H1 (cell line): ENCODE measurements at regions not wholly inside any gene's neighbourhood (a gene's known extent, or its start where the extent isn't known, plus 50 kb on each side); places are given as distances from the start of the nearest gene placed in this dataset.

Experiments used
- CTCF ChIA-PET: fragments of 300-600 bp; sonication (Branson Sonifier 250); formaldehyde crosslinking; loops from one replicate; lab custom pipeline; 2021; ENCODE audit not compliant: partially characterized antibody; lab: Charles Lee
- POLR2A ChIA-PET: fragments of 300-600 bp; sonication (Branson Sonifier 250); formaldehyde crosslinking; loops from one replicate; lab custom pipeline; 2021; ENCODE audit warnings: inconsistent platforms; ENCODE audit not compliant: partially characterized antibody; lab: Charles Lee
- DNase-seq, 2 experiments: peaks; one replicate each; pipeline versions ENCODE4 v3.0.0 to v3.0.0-alpha.2; 2010 to 2022; ENCODE audit warnings: low spot score in 2 of 2, low read depth in 1 of 2, mixed read lengths in 1 of 2
- FAIRE-seq: peaks from 2 replicates; lab custom pipeline; 2011; peaks lifted over from hg19 to GRCh38; lab: Jason Lieb, UNC
- H2AFZ ChIP-seq: 2 replicates; pipeline ENCODE4 v1.8.1; 2012; ENCODE audit warnings: low read length, inconsistent platforms
- H2AK5ac ChIP-seq: 2 replicates; pipeline ENCODE4 v1.6.1; 2013; ENCODE audit warnings: low read depth, low read length
- H2BK120ac ChIP-seq: replicated peaks from 2 replicates; pipeline ENCODE3; 2013; ENCODE audit warnings: low read depth, low read length, inconsistent platforms
- H2BK12ac ChIP-seq: 2 replicates; pipeline ENCODE4 v1.6.1; 2013; ENCODE audit warnings: low read depth, low read length
- H2BK15ac ChIP-seq: 2 replicates; pipeline ENCODE4 v1.6.1; 2013; ENCODE audit warnings: low read length
- H2BK20ac ChIP-seq: 2 replicates; pipeline ENCODE4 v1.6.1; 2013; ENCODE audit warnings: low read length
- H2BK5ac ChIP-seq: 2 replicates; pipeline ENCODE4 v1.6.1; 2013; ENCODE audit warnings: low read depth, low read length
- H3K14ac ChIP-seq: 2 replicates; pipeline ENCODE4 v1.6.1; 2013; ENCODE audit warnings: inconsistent platforms; ENCODE audit not compliant: insufficient read length
- H3K18ac ChIP-seq: 2 replicates; pipeline ENCODE4 v1.6.1; 2013; ENCODE audit warnings: low read length; ENCODE audit errors: extremely low read depth
- H3K23ac ChIP-seq: 2 replicates; pipeline ENCODE4 v1.6.1; 2013; ENCODE audit warnings: inconsistent platforms; ENCODE audit not compliant: insufficient read length
- H3K23me2 ChIP-seq: 2 replicates; pipeline ENCODE4 v1.6.1; 2013; ENCODE audit warnings: low read depth, low read length
- H3K27ac ChIP-seq: 2 replicates; pipeline ENCODE4 v1.6.1; 2011; ENCODE audit warnings: low read depth, low read length, inconsistent platforms
- H3K27me3 ChIP-seq, 4 experiments: replicated peaks in 1 of 4; 1 replicate in 1 of 4; 2 replicates in 3 of 4; pipeline versions ENCODE4 v1.6.1 to v1.8.1; 2011 to 2013; ENCODE audit warnings: low read length in 3 of 4, mild to moderate bottlenecking in 3 of 4, inconsistent platforms in 2 of 4, mixed read lengths in 2 of 4, moderate library complexity in 1 of 4; ENCODE audit not compliant: control insufficient read depth in 3 of 4, insufficient read depth in 3 of 4; ENCODE audit errors: extremely low read depth in 1 of 4
- H3K36me3 ChIP-seq, 4 experiments: 2 replicates each; pipeline versions ENCODE4 v1.6.1 to v1.8.1; 2011 to 2013; ENCODE audit warnings: mild to moderate bottlenecking in 4 of 4, low read length in 3 of 4, moderate library complexity in 2 of 4, control low read depth in 1 of 4, inconsistent platforms in 1 of 4; ENCODE audit not compliant: insufficient read depth in 4 of 4, control insufficient read depth in 2 of 4
- H3K4ac ChIP-seq: replicated peaks from 2 replicates; pipeline ENCODE3; 2013; ENCODE audit warnings: low read length, low read depth, mixed read lengths, inconsistent platforms; ENCODE audit not compliant: insufficient read length
- H3K4me1 ChIP-seq, 4 experiments: replicated peaks in 1 of 4; 1 replicate in 1 of 4; 2 replicates in 3 of 4; pipeline versions ENCODE4 v1.6.1 to v1.8.1; 2011 to 2013; ENCODE audit warnings: low read length in 3 of 4, inconsistent platforms in 2 of 4, mixed read lengths in 1 of 4; ENCODE audit not compliant: insufficient read depth in 4 of 4, control insufficient read depth in 3 of 4
- H3K4me2 ChIP-seq, 2 experiments: 2 replicates each; pipeline versions ENCODE4 v1.6.1 to v1.8.1; 2011 to 2013; ENCODE audit warnings: low read depth in 2 of 2, low read length in 2 of 2, control low read depth in 1 of 2, inconsistent platforms in 1 of 2, mild to moderate bottlenecking in 1 of 2; ENCODE audit not compliant: insufficient read depth in 1 of 2
- H3K4me3 ChIP-seq, 4 experiments: fragments of 200-600, 300-600 bp in 1 of 4; sonication (generic), shearing (Covaris generic), sonication (Bioruptor Twin) in 1 of 4; 2 replicates each; pipeline versions ENCODE4 v1.5.1 to v1.8.1; 2011 to 2016; ENCODE audit warnings: low read length in 4 of 4, low read depth in 3 of 4, control low read depth in 2 of 4, inconsistent platforms in 2 of 4, mild to moderate bottlenecking in 2 of 4, mixed read lengths in 1 of 4, moderate library complexity in 1 of 4; ENCODE audit not compliant: insufficient read depth in 2 of 4; ENCODE audit errors: extremely low read depth in 1 of 4
- H3K56ac ChIP-seq: replicated peaks from 2 replicates; pipeline ENCODE3; 2013; ENCODE audit warnings: low read depth, mild to moderate bottlenecking, mixed read lengths, low read length, inconsistent platforms; ENCODE audit not compliant: insufficient read length
- H3K79me1 ChIP-seq: 2 replicates; pipeline ENCODE4 v1.6.1; 2013; ENCODE audit warnings: low read depth, low read length, control low read depth
- H3K79me2 ChIP-seq, 2 experiments: 2 replicates each; pipeline versions ENCODE4 v1.6.1 to v1.8.1; 2012 to 2013; ENCODE audit warnings: low read length in 2 of 2, mild to moderate bottlenecking in 2 of 2, inconsistent platforms in 1 of 2; ENCODE audit not compliant: insufficient read depth in 2 of 2, control insufficient read depth in 1 of 2
- H3K9ac ChIP-seq, 4 experiments: replicated peaks in 1 of 4; 1 replicate in 1 of 4; 2 replicates in 3 of 4; pipeline versions ENCODE4 v1.6.1 to v1.8.1; 2011 to 2013; ENCODE audit warnings: low read depth in 3 of 4, low read length in 3 of 4, control low read depth in 2 of 4, mild to moderate bottlenecking in 2 of 4, moderate library complexity in 2 of 4, inconsistent platforms in 1 of 4; ENCODE audit errors: extremely low read depth in 1 of 4
- H3K9me3 ChIP-seq, 2 experiments: 2 replicates each; pipeline versions ENCODE4 v1.6.1 to v1.8.1; 2012 to 2013; ENCODE audit warnings: mild to moderate bottlenecking in 2 of 2, moderate library complexity in 2 of 2, control low read depth in 1 of 2, inconsistent platforms in 1 of 2, low read depth in 1 of 2, low read length in 1 of 2, mixed read lengths in 1 of 2; ENCODE audit not compliant: insufficient read depth in 2 of 2
- H4K20me1 ChIP-seq, 2 experiments: replicated peaks in 1 of 2; 2 replicates each; pipeline versions ENCODE3 to v1.8.1; 2011 to 2013; ENCODE audit warnings: inconsistent platforms in 2 of 2, low read length in 2 of 2, mild to moderate bottlenecking in 1 of 2; ENCODE audit not compliant: insufficient read depth in 2 of 2, control insufficient read depth in 1 of 2
- H4K5ac ChIP-seq: 2 replicates; pipeline ENCODE4 v1.6.1; 2013; ENCODE audit warnings: low read length, low read depth, mixed read lengths, inconsistent platforms; ENCODE audit not compliant: insufficient read length
- H4K8ac ChIP-seq: 2 replicates; pipeline ENCODE4 v1.8.0; 2013; ENCODE audit warnings: mild to moderate bottlenecking, moderate library complexity, low read length, inconsistent platforms; ENCODE audit not compliant: insufficient read depth; ENCODE audit errors: extremely low read depth
- H4K91ac ChIP-seq: replicated peaks from 2 replicates; pipeline ENCODE3; 2013; ENCODE audit warnings: low read length, mixed read lengths, inconsistent platforms; ENCODE audit not compliant: insufficient read length
- ATF3 ChIP-seq: IDR thresholded peaks from 2 replicates; pipeline ENCODE4 v1.6.1; 2011; ENCODE audit warnings: low read depth, mild to moderate bottlenecking, low read length; ENCODE audit not compliant: insufficient read depth
- BRCA1 ChIP-seq: IDR thresholded peaks from 2 replicates; pipeline ENCODE4 v1.6.1; 2012; ENCODE audit warnings: low read depth, low read length, improper control_type of control experiment
- CEBPB ChIP-seq: IDR thresholded peaks from 2 replicates; pipeline ENCODE4 v1.6.1; 2012; ENCODE audit warnings: low read depth, low read length
- CHD1 ChIP-seq: IDR thresholded peaks from 2 replicates; pipeline ENCODE4 v1.6.1; 2012; ENCODE audit warnings: low read depth, low read length, improper control_type of control experiment
- CREB1 ChIP-seq: IDR thresholded peaks from 2 replicates; pipeline ENCODE4 v1.6.1; 2012; ENCODE audit warnings: inconsistent platforms
- EGR1 ChIP-seq: IDR thresholded peaks from 2 replicates; pipeline ENCODE4 v1.6.1; 2011; ENCODE audit warnings: low read depth, low read length, borderline replicate concordance
- EP300 ChIP-seq, 2 experiments: IDR thresholded peaks; 1 replicate in 1 of 2; 2 replicates in 1 of 2; pipeline ENCODE4 v1.6.1; 2011 to 2012; ENCODE audit warnings: low read depth in 2 of 2, low read length in 2 of 2, mild to moderate bottlenecking in 2 of 2, borderline replicate concordance in 1 of 2, inconsistent platforms in 1 of 2, moderate library complexity in 1 of 2
- HDAC6 ChIP-seq: IDR thresholded peaks from one replicate; pipeline ENCODE4 v1.7.1; 2012; ENCODE audit warnings: low read depth, mild to moderate bottlenecking, inconsistent platforms, low read length, moderate library complexity
- PHF8 ChIP-seq: fragments of 200-600 bp; sonication (generic); conservative IDR thresholded peaks from 2 replicates; pipeline ENCODE4 v1.7.1; 2012; ENCODE audit warnings: low read depth, mild to moderate bottlenecking, inconsistent platforms, low read length, moderate library complexity
- RBBP5 ChIP-seq: IDR thresholded peaks from 2 replicates; pipeline ENCODE4 v1.7.1; 2012; ENCODE audit warnings: low read depth, mild to moderate bottlenecking, inconsistent platforms, low read length, moderate library complexity, borderline replicate concordance
- RXRA ChIP-seq: IDR thresholded peaks from 2 replicates; pipeline ENCODE4 v1.6.1; 2011; ENCODE audit warnings: low read depth, mild to moderate bottlenecking, low read length, moderate library complexity; ENCODE audit not compliant: insufficient read depth
- TAF7 ChIP-seq: optimal IDR thresholded peaks from 2 replicates; pipeline ENCODE3; 2011; ENCODE audit warnings: low read depth, mild to moderate bottlenecking, inconsistent platforms, low read length, moderate library complexity, borderline replicate concordance
- WGBS, 2 experiments: shearing (Covaris generic) in 1 of 2; methylation state at CpG; one replicate each; pipeline versions ENCODE4 v1.1.6 to v1.1.7; 2013 to 2015; ENCODE audit warnings: low lambda C conversion rate in 2 of 2, mixed read lengths in 2 of 2, inconsistent platforms in 1 of 2, low coverage in 1 of 2, missing lambda C conversion rate in 1 of 2; ENCODE audit not compliant: insufficient replicate concordance in 2 of 2, insufficient coverage in 1 of 2, insufficient read length in 1 of 2; ENCODE audit errors: extremely low coverage in 1 of 2, missing lambda C conversion rate in 1 of 2; 5-methylcytosine and 5-hydroxymethylcytosine counted together

- ChIA-PET POLR2A (no interaction called here), CTCF (interaction anchor here (1.2 kb wide), 2 partner anchors 86 to 148 kb away, joined by 3 to 4 read pairs; no protein-coding TSS in a partner anchor)
- Histone ChIP-seq H3K27me3 (no peaks in the 10 kb centered on the region), H4K5ac (no peak overlapping the region), H3K4me2 (no peak overlapping the region), H4K8ac (no peak overlapping the region), H3K9me3 (peaks cover 0 to 9% of the 10 kb centered on the region in 2 experiments; a peak in 2 of 4 replicates), H2BK12ac (no peak overlapping the region), H3K4ac (no peak overlapping the region), H3K27ac (no peak overlapping the region), H3K9ac (no peak overlapping the region), H2BK20ac (no peak overlapping the region), H3K36me3 (no peaks in the 10 kb centered on the region), H3K56ac (no peak overlapping the region), H2BK15ac (no peak overlapping the region), H3K4me1 (no peaks in the 10 kb centered on the region), H3K4me3 (no peak overlapping the region), H3K79me1 (no peaks in the 10 kb centered on the region; the same call in 1 of the 2 replicates), H3K18ac (no peak overlapping the region), H2BK120ac (no peak overlapping the region), H2AFZ (no peak overlapping the region), H2BK5ac (no peak overlapping the region), H2AK5ac (no peak overlapping the region), H4K91ac (no peak overlapping the region), H4K20me1 (no peaks in the 10 kb centered on the region), H3K23me2 (no peaks in the 10 kb centered on the region), H3K23ac (no peak overlapping the region), H3K14ac (no peak overlapping the region), H3K79me2 (no peaks in the 10 kb centered on the region)
- DNase-seq (no peak), FAIRE-seq (no peak)
- no peak for TF ChIP-seq EGR1
- no peak for TF ChIP-seq RXRA
- TF ChIP-seq ATF3 = no peak
- no peak for TF ChIP-seq CHD1
- TF ChIP-seq BRCA1 = no peak
- TF ChIP-seq EP300 (IDR thresholded peaks at IDR 0.05; ENCODE audit: borderline replicate concordance in 1 of 2, low read depth in 2 of 2, low read length in 2 of 2) = no peak
- no peak for TF ChIP-seq HDAC6
- TF ChIP-seq CEBPB = no peak
- no peak for TF ChIP-seq PHF8
- TF ChIP-seq TAF7 = no peak
- TF ChIP-seq CREB1 = no peak
- no peak for TF ChIP-seq RBBP5
- 87% methylated on average over 11 of the region's 11 CpGs; no CpG with 5 or more reads in 1 of the 2 experiments for WGBS, 2 experiments
Measured at GRCh38 chr20:48102931-48103660, 317.8 kb upstream of the SULF2 start.
